GM10248 (cell line): ENCODE measurements at regions not wholly inside any gene's neighbourhood (a gene's known extent, or its start where the extent isn't known, plus 50 kb on each side); places are given as distances from the start of the nearest gene placed in this dataset.

ENCODE experiments used
- CTCF ChIA-PET: fragments of 300-600 bp; sonication (Branson Sonifier 250); formaldehyde crosslinking; extraction: SDS; loops from one replicate; lab custom pipeline; 2021; ENCODE audit warnings: antibody characterized with exemption; lab: Yijun Ruan, JAX
- POLR2A ChIA-PET: fragments of 350-650 bp; sonication (Branson Sonifier 250); formaldehyde crosslinking; extraction: SDS; loops from one replicate; lab custom pipeline; 2020; ENCODE audit warnings: antibody characterized with exemption; lab: Yijun Ruan, JAX
- DNase-seq: peaks from one replicate; pipeline ENCODE4 v3.0.0; 2012; ENCODE audit errors: extremely low spot score
- CTCF ChIP-seq: IDR thresholded peaks from 2 replicates; pipeline ENCODE4 v1.5.1; 2012; ENCODE audit warnings: mild to moderate bottlenecking, low read depth; ENCODE audit errors: extremely low read depth, missing control alignments, control extremely low read depth

- CTCF ChIA-PET = interaction anchor here (1.2 to 1.5 kb wide), 2 partner anchors 9 to 27 kb away, joined by 4 to 5 read pairs; no protein-coding TSS in a partner anchor
- no peak for DNase-seq
- POLR2A ChIA-PET = no interaction called here
Observed at GRCh38 chr1:98260839-98261238, 340.0 kb upstream of the DPYD start.

GRCh38 chr1:98260412-98260811, 339.6 kb upstream of the DPYD start:
- POLR2A ChIA-PET = no interaction called here
- TF ChIP-seq CTCF = no peak
- CTCF ChIA-PET = interaction anchor here (1.2 kb wide), 1 partner anchor 27 kb away, joined by 5 read pairs; no protein-coding TSS in a partner anchor
- DNase-seq = no peak

More at GRCh38 chr1:98260839-98261238, 340.0 kb upstream of the DPYD start:
- no peak for TF ChIP-seq CTCF

- DNase-seq = no peak
Observed at GRCh38 chr1:98256700-98257099, 335.9 kb upstream of the DPYD start.

GRCh38 chr1:98253145-98253544, 332.3 kb upstream of the DPYD start:
- POLR2A ChIA-PET = no interaction called here
- TF ChIP-seq CTCF = no peak
- CTCF ChIA-PET = no interaction called here
- no peak for DNase-seq

More at GRCh38 chr1:98256700-98257099, 335.9 kb upstream of the DPYD start:
- no peak for TF ChIP-seq CTCF
- CTCF ChIA-PET = no interaction called here
- POLR2A ChIA-PET = no interaction called here

GRCh38 chr1:98251497-98251896, 330.7 kb upstream of the DPYD start:
- no peak for DNase-seq
- ChIA-PET CTCF (interaction anchor here (1.4 kb wide), 1 partner anchor 10 kb away, joined by 4 read pairs; no protein-coding TSS in a partner anchor), POLR2A (no interaction called here)
- TF ChIP-seq CTCF = no peak

- CTCF ChIA-PET = interaction anchor here (1.7 kb wide), 1 partner anchor 27 kb away, joined by 5 read pairs; no protein-coding TSS in a partner anchor
- POLR2A ChIA-PET = no interaction called here
- no peak for DNase-seq
- no peak for TF ChIP-seq CTCF
Observed at GRCh38 chr1:98232678-98233077, 311.8 kb upstream of the DPYD start.
